H9 (cell line): ENCODE measurements at regions not wholly inside any gene's neighbourhood (a gene's known extent, or its start where the extent isn't known, plus 50 kb on each side); places are given as distances from the start of the nearest gene placed in this dataset.

ENCODE experiments used
- DNase-seq: peaks from one replicate; pipeline ENCODE4 v3.0.0-alpha.2; 2017
- H2AFZ ChIP-seq: one replicate; pipeline ENCODE4 v1.6.1; 2013; ENCODE audit warnings: mild to moderate bottlenecking, low read length, control low read depth, moderate library complexity
- H2AK5ac ChIP-seq: 2 replicates; pipeline ENCODE4 v1.6.1; 2013; ENCODE audit warnings: low read length, control low read depth, mixed read lengths; ENCODE audit not compliant: insufficient read length
- H2BK120ac ChIP-seq: one replicate; pipeline ENCODE4 v1.6.1; 2013; ENCODE audit warnings: low read depth, mild to moderate bottlenecking, low read length, control low read depth, inconsistent platforms; ENCODE audit not compliant: poor library complexity, severe bottlenecking
- H2BK12ac ChIP-seq: 2 replicates; pipeline ENCODE4 v1.6.1; 2013; ENCODE audit warnings: low read length, control low read depth, mixed read lengths, low read depth; ENCODE audit not compliant: insufficient read length
- H2BK15ac ChIP-seq: 2 replicates; pipeline ENCODE4 v1.6.1; 2013; ENCODE audit warnings: low read depth, low read length, control low read depth
- H2BK20ac ChIP-seq: one replicate; pipeline ENCODE4 v1.6.1; 2013; ENCODE audit warnings: low read depth, mild to moderate bottlenecking, low read length, control low read depth, inconsistent platforms; ENCODE audit not compliant: poor library complexity, severe bottlenecking
- H2BK5ac ChIP-seq: 2 replicates; pipeline ENCODE4 v1.6.1; 2013; ENCODE audit warnings: low read length, control low read depth, mixed read lengths; ENCODE audit not compliant: insufficient read length
- H3K14ac ChIP-seq: 2 replicates; pipeline ENCODE4 v1.6.1; 2013; ENCODE audit warnings: low read length, control low read depth; ENCODE audit not compliant: insufficient read depth
- H3K18ac ChIP-seq: 2 replicates; pipeline ENCODE4 v1.6.1; 2013; ENCODE audit warnings: low read depth, mild to moderate bottlenecking, mixed read lengths, low read length, control low read depth; ENCODE audit not compliant: insufficient read length
- H3K23ac ChIP-seq: 2 replicates; pipeline ENCODE4 v1.6.1; 2013; ENCODE audit warnings: low read length, control low read depth, mixed read lengths, low read depth; ENCODE audit not compliant: insufficient read length
- H3K23me2 ChIP-seq: 2 replicates; pipeline ENCODE4 v1.6.1; 2013; ENCODE audit warnings: low read depth, mild to moderate bottlenecking, mixed read lengths, low read length, control low read depth; ENCODE audit not compliant: insufficient read length, poor library complexity, severe bottlenecking
- H3K27ac ChIP-seq: 2 replicates; pipeline ENCODE4 v1.5.1; 2013; ENCODE audit warnings: low read length, control low read depth, mixed read lengths, low read depth; ENCODE audit not compliant: insufficient read length
- H3K27me3 ChIP-seq: 2 replicates; pipeline ENCODE4 v1.6.1; 2013; ENCODE audit warnings: low read length, control low read depth, inconsistent platforms; ENCODE audit not compliant: insufficient read depth
- H3K4ac ChIP-seq: 2 replicates; pipeline ENCODE4 v1.6.1; 2013; ENCODE audit warnings: low read depth, mild to moderate bottlenecking, control low read depth, inconsistent platforms, low read length, moderate library complexity
- H3K4me1 ChIP-seq: 2 replicates; pipeline ENCODE4 v1.6.1; 2013; ENCODE audit warnings: low read length, control low read depth, inconsistent platforms; ENCODE audit not compliant: insufficient read depth
- H3K4me2 ChIP-seq: 2 replicates; pipeline ENCODE4 v1.6.1; 2013; ENCODE audit warnings: low read length, control low read depth, mixed read lengths; ENCODE audit not compliant: insufficient read length, insufficient read depth
- H3K56ac ChIP-seq: 2 replicates; pipeline ENCODE4 v1.6.1; 2013; ENCODE audit warnings: low read depth, mild to moderate bottlenecking, mixed read lengths, low read length, control low read depth; ENCODE audit not compliant: insufficient read length
- H3K79me1 ChIP-seq: 2 replicates; pipeline ENCODE4 v1.6.1; 2013; ENCODE audit warnings: low read depth, mild to moderate bottlenecking, moderate library complexity, low read length, control low read depth, inconsistent platforms; ENCODE audit not compliant: insufficient read depth, poor library complexity, severe bottlenecking
- H3K79me2 ChIP-seq: 2 replicates; pipeline ENCODE4 v1.6.1; 2013; ENCODE audit warnings: low read length, control low read depth, inconsistent platforms; ENCODE audit not compliant: insufficient read depth
- H3K9ac ChIP-seq: 2 replicates; pipeline ENCODE4 v1.6.1; 2013; ENCODE audit warnings: low read length, control low read depth, mixed read lengths; ENCODE audit not compliant: insufficient read length; ENCODE audit errors: extremely low read depth
- H3K9me3 ChIP-seq: one replicate; pipeline ENCODE4 v1.6.1; 2013; ENCODE audit warnings: low read depth, low read length, inconsistent platforms; ENCODE audit not compliant: control insufficient read depth
- H3T11ph ChIP-seq: one replicate; pipeline ENCODE4 v1.6.1; 2013; ENCODE audit warnings: mild to moderate bottlenecking, low read length, control low read depth, inconsistent platforms
- H4K20me1 ChIP-seq: one replicate; pipeline ENCODE4 v1.6.1; 2013; ENCODE audit not compliant: control insufficient read depth, insufficient read length, insufficient read depth
- H4K5ac ChIP-seq: 2 replicates; pipeline ENCODE4 v1.6.1; 2013; ENCODE audit warnings: low read depth, mild to moderate bottlenecking, mixed read lengths, low read length, control low read depth; ENCODE audit not compliant: insufficient read length
- H4K8ac ChIP-seq: replicated peaks from 2 replicates; pipeline ENCODE4 v1.6.1; 2013; ENCODE audit warnings: low read length, control low read depth, mixed read lengths, low read depth; ENCODE audit not compliant: insufficient read length
- H4K91ac ChIP-seq: 2 replicates; pipeline ENCODE4 v1.6.1; 2013; ENCODE audit warnings: low read depth, mild to moderate bottlenecking, moderate library complexity, mixed read lengths, low read length, control low read depth; ENCODE audit not compliant: insufficient read length
- H3K27ac Mint-ChIP-seq, 3 experiments: 2 replicates in 2 of 3; 3 replicates in 1 of 3; pipeline ENCODE4 v1.8.0; 2020 to 2021; ENCODE audit warnings: mixed read lengths in 3 of 3, mild to moderate bottlenecking in 1 of 3, moderate library complexity in 1 of 3
- H3K27me3 Mint-ChIP-seq: 2 replicates; pipeline ENCODE4 v1.8.0; 2021; ENCODE audit warnings: low read depth, mild to moderate bottlenecking, moderate library complexity, mixed read lengths
- H3K36me3 Mint-ChIP-seq, 3 experiments: 2 replicates in 2 of 3; 3 replicates in 1 of 3; pipeline ENCODE4 v1.8.0; 2020 to 2021; ENCODE audit warnings: low read depth in 3 of 3, mixed read lengths in 3 of 3; ENCODE audit not compliant: insufficient read depth in 1 of 3
- H3K4me1 Mint-ChIP-seq, 2 experiments: 2 replicates each; pipeline ENCODE4 v1.8.0; 2020; ENCODE audit warnings: mixed read lengths in 2 of 2
- H3K4me3 Mint-ChIP-seq, 2 experiments: 2 replicates in 1 of 2; 3 replicates in 1 of 2; pipeline ENCODE4 v1.8.0; 2020 to 2021; ENCODE audit warnings: mild to moderate bottlenecking in 2 of 2, mixed read lengths in 2 of 2, moderate library complexity in 1 of 2
- H3K9me3 Mint-ChIP-seq, 2 experiments: 2 replicates in 1 of 2; 3 replicates in 1 of 2; pipeline ENCODE4 v1.8.0; 2020; ENCODE audit warnings: mild to moderate bottlenecking in 2 of 2, mixed read lengths in 2 of 2, moderate library complexity in 1 of 2
- CTCF ChIP-seq: fragments of 200-600 bp; sonication (generic); conservative IDR thresholded peaks from 3 replicates; pipeline ENCODE4 v1.8.0; 2021; ENCODE audit warnings: antibody characterized with exemption, mild to moderate bottlenecking
- WGBS: extraction: QIAGEN DNeasy Blood & Tissue Kit; methylation state at CpG from one replicate; pipeline ENCODE4 v1.1.7; 2013; ENCODE audit warnings: missing lambda C conversion rate, low lambda C conversion rate, mixed read lengths; ENCODE audit not compliant: insufficient read length; ENCODE audit errors: extremely low coverage; 5-methylcytosine and 5-hydroxymethylcytosine counted together

GRCh38 chr12:24522736-24523135 is 426.2 kb downstream of the BCAT1 start:
- WGBS: no CpG with 5 or more reads among the region's 1 CpG
- no peaks in the 10 kb centered on the region for H3K4me1 Mint-ChIP-seq

More at GRCh38 chr12:24522736-24523135, 426.2 kb downstream of the BCAT1 start:
- Mint-ChIP-seq H3K27me3 (no peaks in the 10 kb centered on the region), H3K36me3 (peaks cover 2 to 36% (median 9%) of the 10 kb centered on the region in 3 experiments), H3K9me3 (peaks cover 24 to 40% of the 10 kb centered on the region in 2 experiments), H3K4me3 (no peak overlapping the region), H3K27ac (no peak overlapping the region)
- no peak for TF ChIP-seq CTCF
- Histone ChIP-seq H3K18ac (no peak overlapping the region), H2BK120ac (no peak overlapping the region), H3K9me3 (no peaks in the 10 kb centered on the region), H3K14ac (no peak overlapping the region), H3K27ac (no peak overlapping the region), H4K5ac (no peak overlapping the region), H2AFZ (no peak overlapping the region), H3K79me2 (no peaks in the 10 kb centered on the region), H3K27me3 (no peaks in the 10 kb centered on the region), H3K56ac (no peak overlapping the region), H3K79me1 (no peaks in the 10 kb centered on the region), H2BK15ac (no peak overlapping the region), H4K8ac (no peak overlapping the region), H2BK20ac (no peak overlapping the region), H3K4ac (no peak overlapping the region), H2BK12ac (no peak overlapping the region), H2AK5ac (no peak overlapping the region), H3K23me2 (no peaks in the 10 kb centered on the region), H4K91ac (no peak overlapping the region), H3T11ph (no peak overlapping the region), H3K9ac (no peak overlapping the region), H2BK5ac (no peak overlapping the region), H4K20me1 (no peaks in the 10 kb centered on the region), H3K23ac (no peak overlapping the region), H3K4me2 (no peak overlapping the region), H3K4me1 (no peaks in the 10 kb centered on the region)
- no peak for DNase-seq
